ENCODE measurements at regions not wholly inside any gene's neighbourhood (a gene's known extent, or its start where the extent isn't known, plus 50 kb on each side); places are given as distances from the start of the nearest gene placed in this dataset.
"Not testable (repeated sequence)": the region's sequence is repeated elsewhere in the genome, so short reads cannot be mapped to it uniquely, and the experiment has no call there.

DNA sequence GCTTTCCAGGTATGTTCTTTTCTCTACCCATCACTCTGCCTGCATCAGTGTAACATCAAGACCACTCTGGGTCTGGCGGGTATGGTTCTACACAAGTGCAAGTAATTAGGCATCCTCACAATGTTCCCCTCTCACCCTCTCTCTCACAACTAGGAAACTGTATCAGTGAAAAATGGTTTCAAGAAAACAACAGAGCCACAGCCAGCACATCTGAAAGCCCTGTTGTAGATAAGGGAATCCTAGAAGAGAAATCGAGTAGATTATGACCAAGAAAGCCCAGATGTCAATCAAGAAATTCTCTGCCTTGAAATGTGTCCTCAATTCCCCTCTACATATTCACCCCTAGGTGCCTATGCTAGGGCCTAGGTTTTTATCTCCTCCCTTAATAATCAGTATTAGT, 281.3 kb upstream of the ANKRD50 start:
- H3K9me3 Mint-ChIP-seq, result peaks cover 0 to 13% (median 2%) of the 10 kb centered on the region in 9 donors
- H3K27ac Mint-ChIP-seq, result no peak overlapping the region
- no peaks in the 10 kb centered on the region for H3K27me3 Mint-ChIP-seq
- ATAC-seq (no peak), DNase-seq (no peak)
- H3K4me1 Mint-ChIP-seq, result no peaks in the 10 kb centered on the region
- POLR2A ChIA-PET, result no interaction called here
- H3K4me3 Mint-ChIP-seq, result no peak overlapping the region
- no peaks in the 10 kb centered on the region for H3K36me3 Mint-ChIP-seq

DNA sequence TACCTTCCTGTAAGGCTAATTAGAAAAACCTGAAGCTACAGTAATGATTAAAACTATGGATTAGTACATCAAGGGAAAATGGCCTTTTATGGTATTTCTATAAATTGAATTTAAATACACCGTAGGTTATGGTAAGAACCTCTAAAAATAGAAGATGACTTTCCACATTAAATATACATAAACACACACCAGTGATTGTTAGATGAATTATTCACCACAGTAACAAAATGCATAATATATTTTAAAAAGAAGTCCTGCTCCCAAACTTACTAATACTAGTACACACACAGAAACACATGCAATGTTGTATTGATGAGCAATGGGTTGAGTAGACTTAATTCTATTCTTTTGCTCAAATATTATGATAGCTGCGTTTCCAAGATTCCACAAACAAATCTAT, 277.9 kb upstream of the ANKRD50 start:
- no peaks in the 10 kb centered on the region for H3K36me3 Mint-ChIP-seq
- no peaks in the 10 kb centered on the region for H3K27me3 Mint-ChIP-seq
- POLR2A ChIA-PET, result no interaction called here
- peaks cover 0 to 13% (median 1%) of the 10 kb centered on the region in 9 donors for H3K9me3 Mint-ChIP-seq
- no peak overlapping the region for H3K27ac Mint-ChIP-seq
- no peak for DNase-seq
- no peak for ATAC-seq
- H3K4me1 Mint-ChIP-seq, result no peaks in the 10 kb centered on the region
- H3K4me3 Mint-ChIP-seq, result no peak overlapping the region

DNA sequence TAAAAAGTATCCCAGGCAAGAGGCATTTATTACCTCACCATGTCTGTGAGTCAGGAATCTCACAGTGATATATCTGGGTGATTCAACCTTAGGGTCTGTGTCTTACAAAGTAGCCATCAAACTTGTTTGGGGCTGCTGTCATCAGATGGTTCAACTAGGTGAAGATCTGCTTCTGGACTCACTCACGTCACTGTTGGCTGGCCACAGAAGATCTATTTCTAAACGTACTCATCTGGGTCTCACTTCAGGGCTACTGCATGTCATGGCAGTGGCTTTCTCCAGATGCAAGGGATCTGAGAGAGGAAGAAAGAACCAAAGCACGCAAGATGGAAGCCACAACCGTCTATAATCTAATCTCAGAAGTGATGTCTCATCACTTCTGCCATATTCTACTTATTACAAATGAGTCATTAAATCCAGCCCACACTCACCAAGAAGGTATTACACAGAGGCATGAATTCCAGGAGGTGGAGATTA, 267.8 kb upstream of the ANKRD50 start:
- H3K9me3 Mint-ChIP-seq, result peaks cover 0 to 12% (median 0%) of the 10 kb centered on the region in 9 donors
- DNase-seq (no peak), ATAC-seq (no peak)
- H3K27ac Mint-ChIP-seq, result no peak overlapping the region
- H3K36me3 Mint-ChIP-seq, result no peaks in the 10 kb centered on the region
- POLR2A ChIA-PET, result no interaction called here
- H3K4me3 Mint-ChIP-seq, result no peak overlapping the region
- H3K4me1 Mint-ChIP-seq, result no peaks in the 10 kb centered on the region
- no peaks in the 10 kb centered on the region for H3K27me3 Mint-ChIP-seq

DNA sequence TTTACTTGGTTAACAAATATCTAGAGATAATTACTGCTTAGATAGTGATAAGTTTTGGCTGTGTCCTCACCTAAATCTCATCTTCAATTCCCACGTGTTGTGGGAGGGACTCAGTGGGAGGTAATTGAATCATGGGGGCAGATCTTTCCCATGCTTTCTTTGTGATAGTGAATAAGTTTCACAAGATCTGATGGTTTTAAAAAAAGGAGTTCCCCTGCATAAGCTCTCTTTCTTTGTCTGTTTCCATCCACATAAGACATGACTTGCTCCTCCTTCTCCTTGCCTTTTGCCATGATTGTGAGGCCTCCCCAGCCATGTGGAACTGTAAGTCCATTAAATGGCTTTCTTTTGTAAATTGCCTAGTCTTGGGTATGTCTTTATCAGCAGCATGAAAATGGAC, 266.0 kb upstream of the ANKRD50 start:
- H3K36me3 Mint-ChIP-seq, ATAC-seq, POLR2A ChIA-PET, H3K4me1 Mint-ChIP-seq, H3K27ac Mint-ChIP-seq, DNase-seq, H3K27me3 Mint-ChIP-seq, H3K4me3 Mint-ChIP-seq: not testable (repeated sequence)
- peaks cover 0 to 12% (median 0%) of the 10 kb centered on the region in 9 donors for H3K9me3 Mint-ChIP-seq

DNA sequence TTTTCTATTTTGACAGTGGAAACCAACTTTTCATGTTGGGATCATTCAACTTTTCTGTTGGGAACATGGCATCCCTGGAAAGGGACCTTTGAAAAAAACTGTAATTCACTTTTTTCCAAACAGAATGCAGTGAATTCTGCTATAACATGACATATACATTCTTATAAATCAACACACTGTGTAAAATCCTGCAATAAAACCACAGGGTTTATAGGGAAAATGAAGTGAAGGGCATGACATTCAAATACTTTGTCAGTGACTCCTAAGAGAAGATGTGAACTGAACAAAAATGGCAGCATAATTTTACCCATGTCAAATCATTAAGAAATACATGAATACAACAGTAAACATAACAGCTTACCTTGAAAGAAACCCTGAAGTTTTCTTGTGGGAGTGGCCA, 264.5 kb upstream of the ANKRD50 start:
- no peak overlapping the region for H3K4me3 Mint-ChIP-seq
- no peak for ATAC-seq
- no peak for DNase-seq
- peaks cover 0 to 13% (median 0%) of the 10 kb centered on the region in 9 donors for H3K9me3 Mint-ChIP-seq
- H3K27me3 Mint-ChIP-seq, result no peaks in the 10 kb centered on the region
- H3K36me3 Mint-ChIP-seq, result no peaks in the 10 kb centered on the region
- H3K4me1 Mint-ChIP-seq, result no peaks in the 10 kb centered on the region
- H3K27ac Mint-ChIP-seq, result no peak overlapping the region
- POLR2A ChIA-PET, result no interaction called here

DNA sequence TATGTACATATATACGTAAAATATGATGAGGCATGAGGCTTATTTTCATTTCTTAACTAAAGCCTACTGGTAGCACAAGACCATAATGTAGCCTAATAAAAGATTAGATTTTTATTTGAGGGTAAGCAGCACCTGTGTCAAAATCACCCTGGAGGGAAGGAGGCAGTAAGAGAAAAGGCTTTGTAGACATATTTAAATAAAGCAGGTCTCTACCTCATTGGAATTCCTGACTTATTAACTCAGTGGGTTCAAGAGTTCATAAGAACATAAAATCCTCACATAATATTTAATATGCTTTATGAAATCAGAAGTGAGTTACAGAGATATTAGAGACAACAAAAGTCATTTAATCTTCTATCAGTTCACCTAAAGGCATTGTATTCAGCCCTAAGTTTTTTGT, 261.6 kb upstream of the ANKRD50 start:
- ATAC-seq (no peak), DNase-seq (no peak)
- Mint-ChIP-seq H3K4me1 (no peaks in the 10 kb centered on the region), H3K27ac (no peak overlapping the region), H3K9me3 (peaks cover 0 to 13% (median 0%) of the 10 kb centered on the region in 9 donors), H3K27me3 (no peaks in the 10 kb centered on the region), H3K4me3 (no peak overlapping the region), H3K36me3 (no peaks in the 10 kb centered on the region)
- POLR2A ChIA-PET, result no interaction called here

- Mint-ChIP-seq H3K27me3 (no peaks in the 10 kb centered on the region), H3K4me1 (no peaks in the 10 kb centered on the region), H3K27ac (no peak overlapping the region), H3K9me3 (peaks cover 0 to 13% (median 0%) of the 10 kb centered on the region in 9 donors), H3K4me3 (no peak overlapping the region), H3K36me3 (no peaks in the 10 kb centered on the region)
- no peak for DNase-seq
- ATAC-seq, result no peak
- POLR2A ChIA-PET, result no interaction called here
These were observed 261.2 kb upstream of the ANKRD50 start for GRCh38 chr4:124973716-124974115.

- POLR2A ChIA-PET, result no interaction called here
- Mint-ChIP-seq H3K27me3 (no peaks in the 10 kb centered on the region), H3K36me3 (no peaks in the 10 kb centered on the region), H3K4me3 (no peak overlapping the region), H3K9me3 (peaks cover 0 to 13% (median 0%) of the 10 kb centered on the region in 9 donors), H3K4me1 (no peaks in the 10 kb centered on the region), H3K27ac (no peak overlapping the region)
- ATAC-seq (no peak), DNase-seq (no peak)
These were observed 257.5 kb upstream of the ANKRD50 start for GRCh38 chr4:124970011-124970410.

DNA sequence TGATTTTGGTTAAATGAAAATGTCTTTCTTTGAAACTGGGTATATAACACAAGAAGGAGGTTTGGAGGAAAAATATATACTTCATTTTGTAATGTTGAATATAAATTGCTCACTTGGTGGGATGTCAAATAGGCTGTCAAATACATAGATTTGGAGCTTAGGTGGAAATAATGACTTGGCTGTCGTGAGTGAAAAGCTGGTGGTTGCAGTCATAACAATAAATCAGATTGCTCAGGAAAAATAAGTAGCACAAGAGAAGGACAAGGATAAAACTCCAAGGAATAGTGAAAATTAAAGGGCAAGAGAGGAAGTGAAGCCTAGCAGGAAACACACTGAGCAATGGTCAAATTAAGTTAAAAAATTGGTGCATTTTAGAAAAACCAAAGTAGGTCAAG, 253.0 kb upstream of the ANKRD50 start:
- no peak overlapping the region for H3K4me3 Mint-ChIP-seq
- H3K36me3 Mint-ChIP-seq, result peaks cover 0 to under 1% (median 0%) of the 10 kb centered on the region in 3 donors
- H3K9me3 Mint-ChIP-seq, result peaks cover 0 to 16% (median 8%) of the 10 kb centered on the region in 9 donors
- no peaks in the 10 kb centered on the region for H3K27me3 Mint-ChIP-seq
- ATAC-seq (no peak), DNase-seq (no peak)
- H3K4me1 Mint-ChIP-seq, result no peaks in the 10 kb centered on the region
- H3K27ac Mint-ChIP-seq, result no peak overlapping the region
- POLR2A ChIA-PET, result no interaction called here

GRCh38 chr4:124964852-124965496, 252.4 kb upstream of the ANKRD50 start:
- no peak overlapping the region for H3K27ac Mint-ChIP-seq
- H3K36me3 Mint-ChIP-seq, result peaks cover 0 to 6% (median 0%) of the 10 kb centered on the region in 3 donors
- peaks cover 0 to 22% (median 12%) of the 10 kb centered on the region in 9 donors for H3K9me3 Mint-ChIP-seq
- no peaks in the 10 kb centered on the region for H3K4me1 Mint-ChIP-seq
- DNase-seq (no peak), ATAC-seq (no peak)
- H3K27me3 Mint-ChIP-seq, result no peaks in the 10 kb centered on the region
- no peak overlapping the region for H3K4me3 Mint-ChIP-seq
- POLR2A ChIA-PET, result no interaction called here

- DNase-seq (no peak), ATAC-seq (no peak)
- Mint-ChIP-seq H3K36me3 (peaks cover 0 to 10% (median 0%) of the 10 kb centered on the region in 3 donors), H3K4me3 (no peak overlapping the region), H3K27me3 (no peaks in the 10 kb centered on the region), H3K27ac (no peak overlapping the region), H3K4me1 (no peaks in the 10 kb centered on the region), H3K9me3 (peaks cover 3 to 26% (median 13%) of the 10 kb centered on the region in 9 donors)
- POLR2A ChIA-PET, result no interaction called here
These were observed 251.7 kb upstream of the ANKRD50 start for GRCh38 chr4:124964251-124964650.

DNA sequence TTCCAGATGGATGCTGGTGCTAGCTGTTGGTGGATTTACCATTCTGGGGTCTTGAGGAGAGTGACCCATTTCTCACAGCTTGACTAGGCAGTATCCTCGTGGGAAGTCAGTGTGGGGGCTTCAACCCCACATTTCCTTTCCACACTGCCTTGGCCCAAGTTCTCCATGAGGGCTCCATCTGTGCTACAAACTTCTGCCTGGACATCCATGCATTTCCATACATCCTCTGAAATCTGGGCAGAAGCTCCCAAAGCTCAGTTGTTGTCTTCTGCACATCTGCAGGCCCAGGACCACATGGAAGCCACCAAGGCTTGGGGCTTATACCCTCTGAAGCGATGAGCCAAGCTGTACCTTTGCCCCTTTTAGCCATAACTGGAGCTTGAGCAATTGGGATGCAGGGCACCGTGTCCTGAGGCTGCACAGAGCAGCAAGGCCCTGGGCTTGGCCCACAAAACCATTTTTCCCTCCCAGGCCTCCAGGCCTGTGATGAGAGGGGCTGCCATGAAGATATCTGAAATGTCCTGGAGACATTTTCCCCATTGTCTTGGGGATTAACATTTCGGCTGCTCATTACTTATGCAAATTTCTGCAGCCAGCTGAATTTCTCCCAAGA, 248.7 kb upstream of the ANKRD50 start:
- H3K27me3 Mint-ChIP-seq, result no peaks in the 10 kb centered on the region
- peaks cover 0 to 10% (median 0%) of the 10 kb centered on the region in 3 donors for H3K36me3 Mint-ChIP-seq
- H3K9me3 Mint-ChIP-seq, result peaks cover 3 to 26% (median 14%) of the 10 kb centered on the region in 9 donors
- no peak overlapping the region for H3K27ac Mint-ChIP-seq
- POLR2A ChIA-PET, result no interaction called here
- no peak for DNase-seq
- no peak for ATAC-seq
- no peaks in the 10 kb centered on the region for H3K4me1 Mint-ChIP-seq
- no peak overlapping the region for H3K4me3 Mint-ChIP-seq

- Mint-ChIP-seq H3K4me1 (no peaks in the 10 kb centered on the region), H3K4me3 (no peak overlapping the region), H3K27me3 (no peaks in the 10 kb centered on the region), H3K36me3 (peaks cover 0 to 10% (median 0%) of the 10 kb centered on the region in 3 donors), H3K9me3 (peaks cover 3 to 26% (median 14%) of the 10 kb centered on the region in 9 donors), H3K27ac (no peak overlapping the region)
- no peak for DNase-seq
- no peak for ATAC-seq
- POLR2A ChIA-PET, result no interaction called here
These were observed 246.3 kb upstream of the ANKRD50 start for GRCh38 chr4:124958847-124959246.

DNA sequence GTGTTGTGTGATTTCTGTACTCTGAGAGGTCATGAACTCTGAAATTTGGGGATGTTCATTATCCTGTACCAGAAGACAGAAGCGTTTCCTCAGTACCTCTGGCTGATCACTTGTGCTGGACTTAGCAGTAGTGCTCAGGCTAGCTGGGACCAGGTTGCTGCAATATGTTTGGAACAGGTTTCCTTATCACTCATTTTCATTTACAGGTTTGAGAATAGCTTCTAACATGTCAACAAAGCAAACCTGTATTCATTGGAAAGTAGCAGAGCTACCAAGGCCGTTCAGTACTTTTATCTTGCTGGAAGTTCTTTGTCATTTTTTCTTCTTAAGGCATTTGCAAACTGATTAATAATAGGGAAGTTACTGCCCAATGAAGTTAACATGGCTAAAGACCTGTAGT, 242.9 kb upstream of the ANKRD50 start:
- no peak for ATAC-seq
- Mint-ChIP-seq H3K4me1 (no peaks in the 10 kb centered on the region), H3K4me3 (no peak overlapping the region), H3K36me3 (peaks cover 0 to 9% (median 0%) of the 10 kb centered on the region in 3 donors), H3K27me3 (no peaks in the 10 kb centered on the region), H3K27ac (no peak overlapping the region), H3K9me3 (peaks cover 0 to 21% (median 10%) of the 10 kb centered on the region in 9 donors)
- no peak for DNase-seq
- POLR2A ChIA-PET, result no interaction called here
